ENCODE measurements at regions not wholly inside any gene's neighbourhood (a gene's known extent, or its start where the extent isn't known, plus 50 kb on each side); places are given as distances from the start of the nearest gene placed in this dataset.

- H3K4me1 ChIP-seq (ENCODE audit: insufficient read depth, low read length, poor library complexity, severe bottlenecking) = peaks cover 6% of the 10 kb centered on the region
- H3K27me3 ChIP-seq (replicated peaks; ENCODE audit: insufficient read depth, low read depth, low read length, poor library complexity) = no peaks in the 10 kb centered on the region
- no peak overlapping the region for H3K27ac ChIP-seq (ENCODE audit: low read depth, low read length, poor library complexity, severe bottlenecking)
- no peaks in the 10 kb centered on the region for H3K9me3 ChIP-seq (ENCODE audit: low read depth, low read length, poor library complexity, severe bottlenecking)
- no TSS peak for BruUV-seq (replicated peaks)
- intact Hi-C loops (cut with micrococcal nuclease; ENCODE audit: unreplicated experiment) = no loop called here
- no peaks in the 10 kb centered on the region for H3K36me3 ChIP-seq (ENCODE audit: insufficient read depth, low read length, poor library complexity, severe bottlenecking)
- POLR2A ChIA-PET (ENCODE audit: low non-redundant PET) = no interaction called here
- TF ChIP-seq CTCF (conservative IDR thresholded peaks at IDR 0.05; ENCODE audit: low read depth, low read length) = no peak
- TF ChIP-seq EZH2 (IDR thresholded peaks at IDR 0.05; ENCODE audit: borderline replicate concordance, low read depth, low read length, poor library complexity, severe bottlenecking) = no peak
- CTCF ChIA-PET = interaction anchor here (0.5 kb wide), 1 partner anchor 1217 kb away, joined by 9 read pairs; no protein-coding TSS in a partner anchor
- H3K4me3 ChIP-seq (ENCODE audit: low read depth, low read length, poor library complexity, severe bottlenecking) = no peak overlapping the region
- DNase-seq (ENCODE audit: low spot score) = no peak
Measured at GRCh38 chr12:14188744-14189143, 176.7 kb upstream of the ATF7IP start.

- no peak overlapping the region for H3K4me3 ChIP-seq (ENCODE audit: low read depth, low read length, poor library complexity, severe bottlenecking)
- CTCF ChIA-PET = no interaction called here
- POLR2A ChIA-PET (ENCODE audit: low non-redundant PET) = no interaction called here
- BruUV-seq (replicated peaks) = no TSS peak
- intact Hi-C loops (cut with micrococcal nuclease; ENCODE audit: unreplicated experiment) = loop anchor here (5.0 kb wide), 1 partner anchor 322 kb away; no protein-coding TSS in a partner anchor
- no peak for DNase-seq (ENCODE audit: low spot score)
- H3K27me3 ChIP-seq (replicated peaks; ENCODE audit: insufficient read depth, low read depth, low read length, poor library complexity) = no peaks in the 10 kb centered on the region
- H3K36me3 ChIP-seq (ENCODE audit: insufficient read depth, low read length, poor library complexity, severe bottlenecking) = no peaks in the 10 kb centered on the region
- H3K9me3 ChIP-seq (ENCODE audit: low read depth, low read length, poor library complexity, severe bottlenecking) = no peaks in the 10 kb centered on the region
- TF ChIP-seq EZH2 (IDR thresholded peaks at IDR 0.05; ENCODE audit: borderline replicate concordance, low read depth, low read length, poor library complexity, severe bottlenecking) (no peak), CTCF (conservative IDR thresholded peaks at IDR 0.05; ENCODE audit: low read depth, low read length) (no peak)
- H3K4me1 ChIP-seq (ENCODE audit: insufficient read depth, low read length, poor library complexity, severe bottlenecking) = peaks cover 13% of the 10 kb centered on the region
- no peak overlapping the region for H3K27ac ChIP-seq (ENCODE audit: low read depth, low read length, poor library complexity, severe bottlenecking)
Measured at GRCh38 chr12:14190694-14191093, 174.8 kb upstream of the ATF7IP start.

GRCh38 chr12:14191612-14192011 is 173.9 kb upstream of the ATF7IP start:
- Histone ChIP-seq H3K27ac (ENCODE audit: low read depth, low read length, poor library complexity, severe bottlenecking) (no peak overlapping the region), H3K27me3 (replicated peaks; ENCODE audit: insufficient read depth, low read depth, low read length, poor library complexity) (no peaks in the 10 kb centered on the region), H3K4me1 (ENCODE audit: insufficient read depth, low read length, poor library complexity, severe bottlenecking) (peaks cover 13% of the 10 kb centered on the region), H3K9me3 (ENCODE audit: low read depth, low read length, poor library complexity, severe bottlenecking) (no peaks in the 10 kb centered on the region), H3K4me3 (ENCODE audit: low read depth, low read length, poor library complexity, severe bottlenecking) (no peak overlapping the region), H3K36me3 (ENCODE audit: insufficient read depth, low read length, poor library complexity, severe bottlenecking) (no peaks in the 10 kb centered on the region)
- no TSS peak for BruUV-seq (replicated peaks)
- ChIA-PET POLR2A (ENCODE audit: low non-redundant PET) (no interaction called here), CTCF (no interaction called here)
- DNase-seq (ENCODE audit: low spot score) = no peak
- no peak for TF ChIP-seq EZH2 (IDR thresholded peaks at IDR 0.05; ENCODE audit: borderline replicate concordance, low read depth, low read length, poor library complexity, severe bottlenecking)
- TF ChIP-seq CTCF (conservative IDR thresholded peaks at IDR 0.05; ENCODE audit: low read depth, low read length) = no peak
- intact Hi-C loops (cut with micrococcal nuclease; ENCODE audit: unreplicated experiment) = loop anchor here (5.0 kb wide), 1 partner anchor 321 kb away; no protein-coding TSS in a partner anchor

All from A673 (cell line).